ENCODE measurements at regions not wholly inside any gene's neighbourhood (a gene's known extent, or its start where the extent isn't known, plus 50 kb on each side); places are given as distances from the start of the nearest gene placed in this dataset.

GRCh38 chr9:87256973-87257372 is 240.7 kb upstream of the DAPK1 start:
- TF ChIP-seq TAF1 (IDR thresholded peaks at IDR 0.05; ENCODE audit: borderline replicate concordance, insufficient read depth, low read length) = no peak
- TF ChIP-seq, protein P1, sequence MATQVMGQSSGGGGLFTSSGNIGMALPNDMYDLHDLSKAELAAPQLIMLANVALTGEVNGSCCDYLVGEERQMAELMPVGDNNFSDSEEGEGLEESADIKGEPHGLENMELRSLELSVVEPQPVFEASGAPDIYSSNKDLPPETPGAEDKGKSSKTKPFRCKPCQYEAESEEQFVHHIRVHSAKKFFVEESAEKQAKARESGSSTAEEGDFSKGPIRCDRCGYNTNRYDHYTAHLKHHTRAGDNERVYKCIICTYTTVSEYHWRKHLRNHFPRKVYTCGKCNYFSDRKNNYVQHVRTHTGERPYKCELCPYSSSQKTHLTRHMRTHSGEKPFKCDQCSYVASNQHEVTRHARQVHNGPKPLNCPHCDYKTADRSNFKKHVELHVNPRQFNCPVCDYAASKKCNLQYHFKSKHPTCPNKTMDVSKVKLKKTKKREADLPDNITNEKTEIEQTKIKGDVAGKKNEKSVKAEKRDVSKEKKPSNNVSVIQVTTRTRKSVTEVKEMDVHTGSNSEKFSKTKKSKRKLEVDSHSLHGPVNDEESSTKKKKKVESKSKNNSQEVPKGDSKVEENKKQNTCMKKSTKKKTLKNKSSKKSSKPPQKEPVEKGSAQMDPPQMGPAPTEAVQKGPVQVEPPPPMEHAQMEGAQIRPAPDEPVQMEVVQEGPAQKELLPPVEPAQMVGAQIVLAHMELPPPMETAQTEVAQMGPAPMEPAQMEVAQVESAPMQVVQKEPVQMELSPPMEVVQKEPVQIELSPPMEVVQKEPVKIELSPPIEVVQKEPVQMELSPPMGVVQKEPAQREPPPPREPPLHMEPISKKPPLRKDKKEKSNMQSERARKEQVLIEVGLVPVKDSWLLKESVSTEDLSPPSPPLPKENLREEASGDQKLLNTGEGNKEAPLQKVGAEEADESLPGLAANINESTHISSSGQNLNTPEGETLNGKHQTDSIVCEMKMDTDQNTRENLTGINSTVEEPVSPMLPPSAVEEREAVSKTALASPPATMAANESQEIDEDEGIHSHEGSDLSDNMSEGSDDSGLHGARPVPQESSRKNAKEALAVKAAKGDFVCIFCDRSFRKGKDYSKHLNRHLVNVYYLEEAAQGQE (IDR thresholded peaks at IDR 0.05; ENCODE audit: insufficient read depth in 1 of 2, low read depth in 2 of 2, low read length in 2 of 2) = no peak
- no peak for TF ChIP-seq POLR2AphosphoS5 (IDR thresholded peaks at IDR 0.05; ENCODE audit: low read depth, low read length)
- TF ChIP-seq FOXP2 (optimal IDR thresholded peaks at IDR 0.05; ENCODE audit: borderline replicate concordance, extremely low read depth, extremely low read length, insufficient read depth) = no peak
- TF ChIP-seq SIN3A (IDR thresholded peaks at IDR 0.05; ENCODE audit: borderline replicate concordance, insufficient read depth, low read length) = no peak

DNA sequence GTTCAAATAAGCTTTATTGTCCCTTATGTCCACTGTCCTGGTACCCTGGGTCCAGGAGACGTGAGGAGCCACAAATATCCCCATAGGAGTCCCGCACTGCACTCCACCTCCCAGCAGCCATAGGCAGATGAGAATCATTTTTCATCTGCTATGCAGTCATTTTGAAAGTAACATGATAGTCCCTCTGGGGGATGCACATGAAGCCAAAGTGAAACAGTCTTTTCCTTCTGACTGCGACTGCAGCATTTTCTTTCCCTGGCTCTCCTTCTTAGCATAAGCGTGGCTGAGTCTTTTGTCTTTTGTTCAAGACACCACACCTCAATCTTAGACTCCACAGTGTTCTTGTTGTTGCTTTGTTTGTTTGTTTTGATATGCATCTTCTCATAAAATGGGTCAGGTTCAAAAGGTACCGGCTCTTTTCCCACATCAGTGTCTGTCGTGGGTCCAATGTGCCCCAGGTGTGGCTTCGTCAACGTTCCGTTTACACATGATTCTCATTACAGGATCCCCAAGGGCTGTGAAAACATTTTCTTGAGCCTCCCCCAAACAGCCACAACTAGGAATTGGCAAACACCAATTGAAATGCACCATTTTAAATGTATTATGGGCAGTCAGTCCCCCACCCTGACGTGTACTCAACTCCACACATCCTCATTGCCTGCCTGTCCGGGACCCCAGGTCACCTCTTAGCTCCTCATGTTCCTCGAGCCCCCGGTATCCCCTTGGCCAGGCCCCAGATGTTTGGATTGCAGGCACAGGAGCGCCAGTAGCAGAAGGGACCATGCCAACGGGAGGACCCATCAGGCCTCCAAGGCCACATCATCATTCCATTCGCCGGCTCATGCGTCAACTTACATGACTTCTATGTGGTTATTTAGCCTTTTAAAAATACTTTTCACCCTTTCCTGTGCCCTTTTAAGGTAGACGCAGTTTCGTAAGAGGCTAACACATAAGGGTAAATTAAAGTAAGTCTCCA is 237.8 kb upstream of the DAPK1 start:
- TF ChIP-seq TAF1 (IDR thresholded peaks at IDR 0.05; ENCODE audit: borderline replicate concordance, insufficient read depth, low read length) = no peak
- no peak for TF ChIP-seq SIN3A (IDR thresholded peaks at IDR 0.05; ENCODE audit: borderline replicate concordance, insufficient read depth, low read length)
- TF ChIP-seq, protein P1 (IDR thresholded peaks at IDR 0.05; ENCODE audit: insufficient read depth in 1 of 2, low read depth in 2 of 2, low read length in 2 of 2) = no peak
- no peak for TF ChIP-seq POLR2AphosphoS5 (IDR thresholded peaks at IDR 0.05; ENCODE audit: low read depth, low read length)
- no peak for TF ChIP-seq FOXP2 (optimal IDR thresholded peaks at IDR 0.05; ENCODE audit: borderline replicate concordance, extremely low read depth, extremely low read length, insufficient read depth)

GRCh38 chr9:87263291-87263690 is 234.4 kb upstream of the DAPK1 start:
- TF ChIP-seq, protein P1 (IDR thresholded peaks at IDR 0.05; ENCODE audit: insufficient read depth in 1 of 2, low read depth in 2 of 2, low read length in 2 of 2) = no peak
- TF ChIP-seq FOXP2 (optimal IDR thresholded peaks at IDR 0.05; ENCODE audit: borderline replicate concordance, extremely low read depth, extremely low read length, insufficient read depth) (no peak), TAF1 (IDR thresholded peaks at IDR 0.05; ENCODE audit: borderline replicate concordance, insufficient read depth, low read length) (no peak), POLR2AphosphoS5 (IDR thresholded peaks at IDR 0.05; ENCODE audit: low read depth, low read length) (no peak), SIN3A (IDR thresholded peaks at IDR 0.05; ENCODE audit: borderline replicate concordance, insufficient read depth, low read length) (no peak)

DNA sequence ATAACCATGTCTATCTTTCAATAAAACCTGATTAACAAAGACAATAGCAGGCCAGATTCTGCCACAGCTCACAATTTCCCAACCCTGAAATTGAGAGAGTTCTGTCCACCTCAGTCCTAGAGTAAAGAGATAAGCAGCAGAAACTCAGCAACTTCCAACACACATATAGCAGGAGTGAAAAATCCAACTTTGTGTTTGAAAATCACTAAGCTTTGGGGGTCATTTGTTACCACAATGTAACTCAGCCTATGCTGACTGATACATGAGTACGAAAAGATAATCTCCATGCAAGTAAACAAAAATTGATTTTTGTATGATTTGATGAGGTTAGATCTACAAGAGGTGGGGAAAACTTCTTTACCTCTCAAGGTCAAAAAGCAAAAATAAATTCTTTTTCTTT is 231.0 kb upstream of the DAPK1 start:
- TF ChIP-seq SIN3A (IDR thresholded peaks at IDR 0.05; ENCODE audit: borderline replicate concordance, insufficient read depth, low read length) (no peak), POLR2AphosphoS5 (IDR thresholded peaks at IDR 0.05; ENCODE audit: low read depth, low read length) (no peak), FOXP2 (optimal IDR thresholded peaks at IDR 0.05; ENCODE audit: borderline replicate concordance, extremely low read depth, extremely low read length, insufficient read depth) (no peak), TAF1 (IDR thresholded peaks at IDR 0.05; ENCODE audit: borderline replicate concordance, insufficient read depth, low read length) (no peak)
- TF ChIP-seq, protein P1 (IDR thresholded peaks at IDR 0.05; ENCODE audit: insufficient read depth in 1 of 2, low read depth in 2 of 2, low read length in 2 of 2) = no peak

All from PFSK-1 (cell line).